CD14-positive monocyte (primary cell): ENCODE measurements at regions not wholly inside any gene's neighbourhood (a gene's known extent, or its start where the extent isn't known, plus 50 kb on each side); places are given as distances from the start of the nearest gene placed in this dataset.
A peak's percentile ranks its signal among the peaks of the same experiment; 100 is the strongest.
"Not testable (repeated sequence)": the region's sequence is repeated elsewhere in the genome, so short reads cannot be mapped to it uniquely, and the experiment has no call there.

Experiments used
- DNase-seq, 3 donors: peaks; one replicate each; pipeline ENCODE4 v3.0.0-alpha.2; 2011 to 2022
- H2AFZ ChIP-seq: 2 replicates; pipeline ENCODE4 v1.6.0; 2012; ENCODE audit warnings: mild to moderate bottlenecking, low read depth, low read length, inconsistent platforms; ENCODE audit not compliant: insufficient read depth, poor library complexity, severe bottlenecking
- H3K27ac ChIP-seq, 2 donors: 1 replicate in 1 of 2; 2 replicates in 1 of 2; pipeline ENCODE4 v1.5.1; 2012 to 2013; ENCODE audit warnings: low read length in 2 of 2, control low read depth in 1 of 2, inconsistent platforms in 1 of 2, low read depth in 1 of 2, mild to moderate bottlenecking in 1 of 2
- H3K27me3 ChIP-seq, 2 donors: one replicate each; pipeline versions ENCODE4 v1.6.0 to v1.6.1; 2011 to 2013; ENCODE audit warnings: low read length in 2 of 2; ENCODE audit not compliant: control insufficient read depth in 2 of 2, insufficient read depth in 2 of 2
- H3K36me3 ChIP-seq, 2 donors: replicated peaks in 1 of 2; 1 replicate in 1 of 2; 2 replicates in 1 of 2; pipeline versions ENCODE4 v1.5.1 to v1.6.1; 2012 to 2013; ENCODE audit warnings: low read length in 2 of 2, control low read depth in 1 of 2, inconsistent platforms in 1 of 2, mild to moderate bottlenecking in 1 of 2; ENCODE audit not compliant: insufficient read depth in 2 of 2, control insufficient read depth in 1 of 2
- H3K4me1 ChIP-seq, 2 donors: 1 replicate in 1 of 2; 2 replicates in 1 of 2; pipeline versions ENCODE4 v1.5.1 to v1.6.1; 2012 to 2013; ENCODE audit warnings: low read length in 2 of 2, control low read depth in 1 of 2, inconsistent platforms in 1 of 2, mild to moderate bottlenecking in 1 of 2, moderate library complexity in 1 of 2; ENCODE audit not compliant: insufficient read depth in 2 of 2, control insufficient read depth in 1 of 2
- H3K4me2 ChIP-seq: replicated peaks from 2 replicates; pipeline ENCODE3; 2012; ENCODE audit warnings: low read length, moderate library complexity, mild to moderate bottlenecking; ENCODE audit not compliant: poor library complexity, severe bottlenecking; ENCODE audit errors: extremely low read depth
- H3K4me3 ChIP-seq, 3 experiments: fragments of 200-600 bp in 1 of 3; sonication (generic) in 1 of 3; replicated peaks in 1 of 3; 1 replicate in 2 of 3; 2 replicates in 1 of 3; pipeline ENCODE4 v1.5.1; 2011 to 2013; ENCODE audit warnings: low read length in 3 of 3, mild to moderate bottlenecking in 3 of 3, control low read depth in 2 of 3, low read depth in 2 of 3, inconsistent platforms in 1 of 3, moderate library complexity in 1 of 3
- H3K79me2 ChIP-seq: 2 replicates; pipeline ENCODE4 v1.6.0; 2012; ENCODE audit warnings: mild to moderate bottlenecking, control low read depth, inconsistent platforms, low read length, moderate library complexity; ENCODE audit not compliant: insufficient read depth
- H3K9ac ChIP-seq: 2 replicates; pipeline ENCODE4 v1.6.0; 2017; ENCODE audit warnings: low read length, mild to moderate bottlenecking; ENCODE audit not compliant: insufficient read depth, poor library complexity, severe bottlenecking
- H3K9me3 ChIP-seq, 2 donors: replicated peaks in 1 of 2; 1 replicate in 1 of 2; 2 replicates in 1 of 2; pipeline versions ENCODE4 v1.5.1 to v1.6.1; 2012 to 2013; ENCODE audit warnings: low read length in 2 of 2, control low read depth in 1 of 2; ENCODE audit not compliant: control insufficient read depth in 1 of 2, insufficient read depth in 1 of 2
- H4K20me1 ChIP-seq: 2 replicates; pipeline ENCODE4 v1.6.0; 2012; ENCODE audit warnings: mild to moderate bottlenecking, low read length, control low read depth, moderate library complexity; ENCODE audit not compliant: insufficient read depth
- H3K27ac Mint-ChIP-seq, 7 donors: one replicate each; pipeline ENCODE4 v1.8.0; 2020; ENCODE audit warnings: mild to moderate bottlenecking in 7 of 7, mixed read lengths in 7 of 7, moderate library complexity in 6 of 7, inconsistent platforms in 2 of 7
- H3K27me3 Mint-ChIP-seq, 3 donors: one replicate each; pipeline ENCODE4 v1.8.0; 2021 to 2022; ENCODE audit warnings: low read depth in 3 of 3, mild to moderate bottlenecking in 3 of 3, mixed read lengths in 3 of 3, moderate library complexity in 3 of 3, inconsistent platforms in 1 of 3
- H3K36me3 Mint-ChIP-seq, 2 donors: one replicate each; pipeline ENCODE4 v1.8.0; 2020; ENCODE audit warnings: mixed read lengths in 2 of 2, inconsistent platforms in 1 of 2, mild to moderate bottlenecking in 1 of 2
- H3K4me1 Mint-ChIP-seq: one replicate; pipeline ENCODE4 v1.8.0; 2020; ENCODE audit warnings: mild to moderate bottlenecking, mixed read lengths
- H3K4me3 Mint-ChIP-seq, 2 donors: one replicate each; pipeline ENCODE4 v1.8.0; 2020; ENCODE audit warnings: mild to moderate bottlenecking in 2 of 2, mixed read lengths in 2 of 2, moderate library complexity in 1 of 2
- H3K9me3 Mint-ChIP-seq, 7 donors: one replicate each; pipeline ENCODE4 v1.8.0; 2020 to 2022; ENCODE audit warnings: mixed read lengths in 7 of 7, mild to moderate bottlenecking in 6 of 7, moderate library complexity in 6 of 7, inconsistent platforms in 2 of 7
- CTCF ChIP-seq: fragments of 200-600 bp; IDR thresholded peaks from one replicate; pipeline ENCODE4 v1.8.0; 2022; ENCODE audit warnings: antibody characterized with exemption, mild to moderate bottlenecking
- WGBS: methylation state at CpG from one replicate; pipeline ENCODE4 v1.1.5; 2013; ENCODE audit warnings: missing lambda C conversion rate; ENCODE audit not compliant: insufficient coverage; 5-methylcytosine and 5-hydroxymethylcytosine counted together
- intact Hi-C, 2 donors: fragments of 100-400 bp; cut with micrococcal nuclease; formaldehyde crosslinking; loops; one replicate each; pipeline versions ENCODE4 v1.15.0 to v1.15.1; 2023

GRCh38 chr1:184878002-184878401, 96.3 kb downstream of the NIBAN1 start:
- no peak overlapping the region for H3K4me3 Mint-ChIP-seq
- peak overlapping the region in 1 of 7 donors; percentile 73 for H3K27ac Mint-ChIP-seq
- TF ChIP-seq CTCF: no peak

GRCh38 chr1:184876015-184876414, 98.3 kb downstream of the NIBAN1 start:
- peak overlapping the region in 6 of 7 donors; percentile 68 to 88 (median 82) for H3K27ac Mint-ChIP-seq
- H3K36me3 Mint-ChIP-seq: peaks cover 26 to 29% of the 10 kb centered on the region in 2 donors
- H3K9me3 ChIP-seq, H3K27me3 ChIP-seq, H2AFZ ChIP-seq, H3K79me2 ChIP-seq, H4K20me1 ChIP-seq, H3K9me3 Mint-ChIP-seq, H3K36me3 ChIP-seq, intact Hi-C loops, H3K27me3 Mint-ChIP-seq, H3K9ac ChIP-seq: not testable (repeated sequence)
- H3K4me3 Mint-ChIP-seq: peak overlapping the region in 1 of 2 donors; percentile 32
- H3K4me1 Mint-ChIP-seq: peaks cover 28% of the 10 kb centered on the region
- Histone ChIP-seq H3K4me2 (peak overlapping the region; percentile 29), H3K4me3 (peak overlapping the region in 1 of 3 experiments; percentile 37), H3K4me1 (peaks cover 13 to 22% of the 10 kb centered on the region in 2 donors), H3K27ac (peak overlapping the region in 1 of 2 donors; percentile 40)
- DNase-seq: peak; percentile 57 to 70 (median 63)
- 26% methylated on average over 6 of the region's 6 CpGs for WGBS

More at GRCh38 chr1:184878002-184878401, 96.3 kb downstream of the NIBAN1 start:
- no peak overlapping the region for H3K27ac ChIP-seq
- H3K4me1 ChIP-seq: peaks cover 29 to 35% of the 10 kb centered on the region in 2 donors
- H3K79me2 ChIP-seq: no peaks in the 10 kb centered on the region
- peaks cover 0 to 13% of the 10 kb centered on the region in 2 donors for H3K36me3 ChIP-seq
- no peak overlapping the region for H2AFZ ChIP-seq
- intact Hi-C loops: no loop called here
- H3K9me3 ChIP-seq: no peaks in the 10 kb centered on the region
- DNase-seq: no peak
- no peak overlapping the region for H3K9ac ChIP-seq
- no peaks in the 10 kb centered on the region for H4K20me1 ChIP-seq
- H3K36me3 Mint-ChIP-seq: peaks cover 30 to 36% of the 10 kb centered on the region in 2 donors
- peaks cover 0 to 4% (median 0%) of the 10 kb centered on the region in 7 donors for H3K9me3 Mint-ChIP-seq
- H3K27me3 ChIP-seq: no peaks in the 10 kb centered on the region
- H3K4me1 Mint-ChIP-seq: peaks cover 43% of the 10 kb centered on the region
- no peak overlapping the region for H3K4me3 ChIP-seq
- no peaks in the 10 kb centered on the region for H3K27me3 Mint-ChIP-seq
- no peak overlapping the region for H3K4me2 ChIP-seq
